Endodermal cell (in vitro differentiated cells): ENCODE measurements at regions not wholly inside any gene's neighbourhood (a gene's known extent, or its start where the extent isn't known, plus 50 kb on each side); places are given as distances from the start of the nearest gene placed in this dataset.

ENCODE experiments used
- DNase-seq: peaks from one replicate; pipeline ENCODE4 v3.0.0-alpha.2; 2017
- H3K27ac ChIP-seq: 2 replicates; pipeline ENCODE4 v1.5.1; 2013; ENCODE audit warnings: mild to moderate bottlenecking, low read depth, low read length, moderate library complexity
- H3K27me3 ChIP-seq: 2 replicates; pipeline ENCODE4 v1.6.1; 2013; ENCODE audit warnings: mild to moderate bottlenecking, low read length, moderate library complexity; ENCODE audit not compliant: insufficient read depth, control insufficient read depth, poor library complexity, severe bottlenecking
- H3K36me3 ChIP-seq: 2 replicates; pipeline ENCODE4 v1.7.0; 2013; ENCODE audit warnings: mild to moderate bottlenecking, low read length, moderate library complexity; ENCODE audit not compliant: control insufficient read depth, insufficient read depth
- H3K4me1 ChIP-seq: one replicate; pipeline ENCODE4 v1.7.0; 2013; ENCODE audit warnings: low read length; ENCODE audit not compliant: control insufficient read depth, insufficient read depth
- H3K4me3 ChIP-seq: 2 replicates; pipeline ENCODE4 v1.5.1; 2013; ENCODE audit warnings: mild to moderate bottlenecking, low read length, moderate library complexity
- H3K9ac ChIP-seq: 2 replicates; pipeline ENCODE4 v1.6.1; 2013; ENCODE audit warnings: mild to moderate bottlenecking, low read length, moderate library complexity; ENCODE audit not compliant: poor library complexity, severe bottlenecking; ENCODE audit errors: extremely low read depth
- H3K9me3 ChIP-seq: 2 replicates; pipeline ENCODE4 v1.6.1; 2013; ENCODE audit warnings: mild to moderate bottlenecking, low read length, moderate library complexity; ENCODE audit not compliant: control insufficient read depth
- H3K27ac Mint-ChIP-seq: 2 replicates; pipeline ENCODE4 v1.8.0; 2020; ENCODE audit warnings: mixed read lengths
- H3K27me3 Mint-ChIP-seq: 2 replicates; pipeline ENCODE4 v1.8.0; 2021; ENCODE audit warnings: mild to moderate bottlenecking, mixed read lengths; ENCODE audit not compliant: insufficient read depth
- H3K36me3 Mint-ChIP-seq: 2 replicates; pipeline ENCODE4 v1.8.0; 2020; ENCODE audit warnings: low read depth, mixed read lengths
- H3K4me1 Mint-ChIP-seq: 2 replicates; pipeline ENCODE4 v1.8.0; 2020; ENCODE audit warnings: mixed read lengths
- H3K4me3 Mint-ChIP-seq: 2 replicates; pipeline ENCODE4 v1.8.0; 2020; ENCODE audit warnings: mild to moderate bottlenecking, moderate library complexity, mixed read lengths
- H3K9me3 Mint-ChIP-seq: 2 replicates; pipeline ENCODE4 v1.8.0; 2020; ENCODE audit warnings: mild to moderate bottlenecking, mixed read lengths
- WGBS, 2 experiments: methylation state at CpG; one replicate each; pipeline versions ENCODE4 v1.1.5 to v1.1.7; 2013; ENCODE audit warnings: missing lambda C conversion rate in 2 of 2, mixed read lengths in 1 of 2; ENCODE audit not compliant: insufficient coverage in 1 of 2, insufficient read length in 1 of 2; 5-methylcytosine and 5-hydroxymethylcytosine counted together
- TF ChIP-seq, protein P1 (sequence below): fragments of 200-600 bp; sonication (generic); conservative IDR thresholded peaks from 2 replicates; pipeline ENCODE4 v1.5.0; 2021; ENCODE audit warnings: antibody characterized with exemption, mild to moderate bottlenecking

DNA sequence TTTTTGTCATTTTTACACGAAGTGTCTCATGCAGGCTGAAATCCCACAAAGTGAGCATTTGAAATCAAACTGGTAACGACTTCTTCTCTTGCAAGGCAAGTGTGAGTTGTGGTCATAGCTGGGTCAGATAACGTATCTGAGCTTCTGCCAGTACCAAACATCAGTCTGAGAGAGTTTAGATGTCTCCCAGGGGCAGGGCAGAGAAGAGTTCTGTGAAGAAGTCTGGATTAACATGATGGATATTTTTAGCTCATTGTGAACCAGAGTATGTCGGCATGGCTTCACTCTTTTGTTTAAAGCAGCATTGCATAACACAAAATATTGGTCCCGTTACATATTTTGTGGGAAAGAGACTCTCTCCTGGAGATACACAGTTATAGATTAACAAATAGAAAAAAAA is 655.5 kb upstream of the KLHL29 start:
- TF ChIP-seq, protein P1, sequence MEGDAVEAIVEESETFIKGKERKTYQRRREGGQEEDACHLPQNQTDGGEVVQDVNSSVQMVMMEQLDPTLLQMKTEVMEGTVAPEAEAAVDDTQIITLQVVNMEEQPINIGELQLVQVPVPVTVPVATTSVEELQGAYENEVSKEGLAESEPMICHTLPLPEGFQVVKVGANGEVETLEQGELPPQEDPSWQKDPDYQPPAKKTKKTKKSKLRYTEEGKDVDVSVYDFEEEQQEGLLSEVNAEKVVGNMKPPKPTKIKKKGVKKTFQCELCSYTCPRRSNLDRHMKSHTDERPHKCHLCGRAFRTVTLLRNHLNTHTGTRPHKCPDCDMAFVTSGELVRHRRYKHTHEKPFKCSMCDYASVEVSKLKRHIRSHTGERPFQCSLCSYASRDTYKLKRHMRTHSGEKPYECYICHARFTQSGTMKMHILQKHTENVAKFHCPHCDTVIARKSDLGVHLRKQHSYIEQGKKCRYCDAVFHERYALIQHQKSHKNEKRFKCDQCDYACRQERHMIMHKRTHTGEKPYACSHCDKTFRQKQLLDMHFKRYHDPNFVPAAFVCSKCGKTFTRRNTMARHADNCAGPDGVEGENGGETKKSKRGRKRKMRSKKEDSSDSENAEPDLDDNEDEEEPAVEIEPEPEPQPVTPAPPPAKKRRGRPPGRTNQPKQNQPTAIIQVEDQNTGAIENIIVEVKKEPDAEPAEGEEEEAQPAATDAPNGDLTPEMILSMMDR, result no peak

DNA sequence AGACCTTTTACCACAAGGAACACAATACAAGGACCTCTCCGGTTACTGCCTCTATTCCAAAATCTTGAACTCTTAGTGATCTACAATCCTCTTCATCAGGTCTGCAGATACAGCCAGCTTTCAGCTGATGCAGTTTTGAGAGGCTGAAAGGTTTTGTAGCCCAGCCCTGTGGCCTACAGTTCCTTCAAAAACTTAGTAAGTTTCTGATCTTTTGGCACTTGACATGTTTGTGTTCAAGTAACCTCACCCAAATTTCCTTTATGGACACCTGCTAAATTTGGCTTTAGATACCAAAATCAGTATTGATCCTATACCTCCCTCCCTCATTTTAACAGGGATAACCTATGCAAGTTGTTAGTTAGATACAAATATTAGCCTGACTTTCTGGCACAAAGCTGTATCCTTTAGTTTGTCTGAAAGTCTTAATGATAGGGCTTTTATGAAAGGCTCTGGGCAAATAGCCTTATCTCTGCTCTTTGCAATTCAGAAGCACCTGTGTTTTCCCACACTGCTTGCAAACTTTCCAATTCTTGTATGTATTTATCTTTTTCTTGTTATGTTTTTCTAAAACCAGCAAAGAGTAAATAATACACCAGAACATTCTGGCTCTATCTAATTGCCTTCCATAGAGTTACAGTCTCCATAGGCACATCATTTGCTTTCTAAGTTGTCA is 650.5 kb upstream of the KLHL29 start:
- no peak overlapping the region for H3K4me3 ChIP-seq
- H3K27ac Mint-ChIP-seq, result no peak overlapping the region
- no peaks in the 10 kb centered on the region for H3K36me3 ChIP-seq
- no peak for DNase-seq
- H3K27ac ChIP-seq, result no peak overlapping the region
- H3K9me3 Mint-ChIP-seq, result peaks cover 13% of the 10 kb centered on the region
- H3K36me3 Mint-ChIP-seq, result no peaks in the 10 kb centered on the region
- 97 to 100% methylated on average over 1 of the region's 1 CpG for WGBS, 2 experiments
- no peaks in the 10 kb centered on the region for H3K9me3 ChIP-seq
- H3K4me1 ChIP-seq, result no peaks in the 10 kb centered on the region
- no peak overlapping the region for H3K4me3 Mint-ChIP-seq
- TF ChIP-seq, protein P1, result no peak
- H3K4me1 Mint-ChIP-seq, result no peaks in the 10 kb centered on the region
- H3K9ac ChIP-seq, result no peak overlapping the region
- no peaks in the 10 kb centered on the region for H3K27me3 Mint-ChIP-seq
- H3K27me3 ChIP-seq, result no peaks in the 10 kb centered on the region

More for the DNA sequence above, 655.5 kb upstream of the KLHL29 start:
- Mint-ChIP-seq H3K9me3 (peaks cover 26% of the 10 kb centered on the region), H3K4me1 (no peaks in the 10 kb centered on the region), H3K27me3 (no peaks in the 10 kb centered on the region), H3K27ac (no peak overlapping the region), H3K4me3 (no peak overlapping the region), H3K36me3 (no peaks in the 10 kb centered on the region)
- WGBS, 2 experiments, result 95 to 100% methylated on average over 3 to 5 of the region's 5 CpGs
- H3K27ac ChIP-seq, result no peak overlapping the region
- H3K27me3 ChIP-seq, result no peaks in the 10 kb centered on the region
- H3K4me3 ChIP-seq, result no peak overlapping the region
- no peaks in the 10 kb centered on the region for H3K4me1 ChIP-seq
- peaks cover 21% of the 10 kb centered on the region for H3K9me3 ChIP-seq
- H3K36me3 ChIP-seq, result no peaks in the 10 kb centered on the region
- DNase-seq, result no peak
- H3K9ac ChIP-seq, result no peak overlapping the region

DNA sequence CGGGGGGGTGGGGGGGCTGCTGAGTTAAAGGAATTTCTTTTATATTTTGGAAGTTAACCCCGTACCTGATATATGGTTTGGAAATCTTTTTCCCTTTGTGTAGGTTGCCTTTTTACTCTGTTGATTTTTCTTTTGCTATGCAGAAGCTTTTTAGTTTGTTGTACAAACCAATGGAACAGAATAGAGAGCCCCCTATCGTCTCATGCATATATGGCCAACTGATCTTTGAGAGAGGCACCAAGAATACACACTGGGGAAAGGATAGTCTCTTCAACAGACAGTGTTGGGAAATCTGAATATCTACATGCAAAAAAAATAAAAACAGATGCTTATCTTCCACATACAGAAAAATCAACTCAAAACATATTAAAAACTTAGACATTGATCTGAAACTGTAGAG is 647.8 kb upstream of the KLHL29 start:
- H3K4me1 ChIP-seq, result peaks cover 4% of the 10 kb centered on the region
- Mint-ChIP-seq H3K4me1 (peaks cover 1% of the 10 kb centered on the region), H3K36me3 (no peaks in the 10 kb centered on the region), H3K4me3 (no peak overlapping the region), H3K27me3 (no peaks in the 10 kb centered on the region), H3K9me3 (peaks cover 11% of the 10 kb centered on the region), H3K27ac (no peak overlapping the region)
- TF ChIP-seq, protein P1, result peak; percentile 69
- H3K27ac ChIP-seq, result no peak overlapping the region
- H3K9me3 ChIP-seq, result no peaks in the 10 kb centered on the region
- 17 to 88% methylated on average over 1 to 3 of the region's 3 CpGs for WGBS, 2 experiments
- no peaks in the 10 kb centered on the region for H3K36me3 ChIP-seq
- no peak overlapping the region for H3K4me3 ChIP-seq
- no peak for DNase-seq
- no peaks in the 10 kb centered on the region for H3K27me3 ChIP-seq
- no peak overlapping the region for H3K9ac ChIP-seq
